HepG2 (cell line): ENCODE measurements at regions not wholly inside any gene's neighbourhood (a gene's known extent, or its start where the extent isn't known, plus 50 kb on each side); places are given as distances from the start of the nearest gene placed in this dataset.
"Not testable (repeated sequence)": the region's sequence is repeated elsewhere in the genome, so short reads cannot be mapped to it uniquely, and the experiment has no call there.

Source experiments
- IRF2 ChIP-seq: IDR thresholded peaks from 2 replicates; pipeline ENCODE4 v1.6.1; 2018; ENCODE audit warnings: missing genetic modification reagents, missing compliant biosample characterization
- KDM5B ChIP-seq: sonication (generic); formaldehyde crosslinking; IDR thresholded peaks from 2 replicates; pipeline ENCODE4 v1.4.0; 2020; ENCODE audit warnings: missing genetic modification reagents, mild to moderate bottlenecking, borderline replicate concordance
- MYC ChIP-seq: sonication (generic); formaldehyde crosslinking; IDR thresholded peaks from 2 replicates; pipeline ENCODE4 v1.9.0; 2021; ENCODE audit warnings: missing genetic modification reagents, borderline replicate concordance
- POLR2AphosphoS5 ChIP-seq: IDR thresholded peaks from 2 replicates; pipeline ENCODE4 v1.6.1; 2012; ENCODE audit warnings: low read depth, low read length
- TCF12 ChIP-seq, 2 experiments: fragments of 450-650 bp in 1 of 2; sonication (generic) in 1 of 2; formaldehyde crosslinking in 1 of 2; IDR thresholded peaks; 2 replicates each; pipeline versions ENCODE4 v1.6.1 to v1.8.0; 2017 to 2022; ENCODE audit warnings: antibody characterized with exemption in 1 of 2, mild to moderate bottlenecking in 1 of 2, missing genetic modification reagents in 1 of 2, moderate library complexity in 1 of 2
- TF ChIP-seq, protein P1 (sequence below): sonication (generic); formaldehyde crosslinking; IDR thresholded peaks from 2 replicates; pipeline ENCODE4 v1.5.0; 2020; ENCODE audit warnings: mild to moderate bottlenecking, missing genetic modification reagents, moderate library complexity

DNA sequence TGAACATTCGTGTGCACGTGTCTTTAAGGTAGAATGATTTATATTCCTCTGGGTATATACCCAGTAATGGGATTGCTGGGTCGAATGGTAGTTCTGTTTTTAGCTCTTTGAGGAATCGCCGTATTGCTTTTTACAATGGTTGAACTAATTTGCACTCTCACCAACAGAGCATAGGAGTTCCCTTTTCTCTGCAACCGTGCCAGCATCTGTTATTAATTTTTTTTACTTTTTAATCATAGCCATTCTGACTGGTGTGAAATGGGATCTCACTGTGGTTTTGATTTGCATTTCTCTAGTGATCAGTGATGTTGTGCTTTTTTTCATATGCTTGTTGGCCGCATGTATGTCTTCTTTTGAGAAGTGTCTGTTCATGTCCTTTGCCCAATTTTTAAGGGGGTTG is 185.0 kb downstream of the PSMG1 start:
- TF ChIP-seq, protein P1, sequence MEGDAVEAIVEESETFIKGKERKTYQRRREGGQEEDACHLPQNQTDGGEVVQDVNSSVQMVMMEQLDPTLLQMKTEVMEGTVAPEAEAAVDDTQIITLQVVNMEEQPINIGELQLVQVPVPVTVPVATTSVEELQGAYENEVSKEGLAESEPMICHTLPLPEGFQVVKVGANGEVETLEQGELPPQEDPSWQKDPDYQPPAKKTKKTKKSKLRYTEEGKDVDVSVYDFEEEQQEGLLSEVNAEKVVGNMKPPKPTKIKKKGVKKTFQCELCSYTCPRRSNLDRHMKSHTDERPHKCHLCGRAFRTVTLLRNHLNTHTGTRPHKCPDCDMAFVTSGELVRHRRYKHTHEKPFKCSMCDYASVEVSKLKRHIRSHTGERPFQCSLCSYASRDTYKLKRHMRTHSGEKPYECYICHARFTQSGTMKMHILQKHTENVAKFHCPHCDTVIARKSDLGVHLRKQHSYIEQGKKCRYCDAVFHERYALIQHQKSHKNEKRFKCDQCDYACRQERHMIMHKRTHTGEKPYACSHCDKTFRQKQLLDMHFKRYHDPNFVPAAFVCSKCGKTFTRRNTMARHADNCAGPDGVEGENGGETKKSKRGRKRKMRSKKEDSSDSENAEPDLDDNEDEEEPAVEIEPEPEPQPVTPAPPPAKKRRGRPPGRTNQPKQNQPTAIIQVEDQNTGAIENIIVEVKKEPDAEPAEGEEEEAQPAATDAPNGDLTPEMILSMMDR (CRISPR knock-in tag): not testable (repeated sequence)
- TF ChIP-seq MYC (CRISPR knock-in tag); TCF12 (IDR thresholded peaks at IDR 0.05); TCF12 (CRISPR knock-in tag; IDR thresholded peaks at IDR 0.05); POLR2AphosphoS5; KDM5B (CRISPR knock-in tag); IRF2 (CRISPR knock-in tag): not testable (repeated sequence)
